ENCODE measurements at regions not wholly inside any gene's neighbourhood (a gene's known extent, or its start where the extent isn't known, plus 50 kb on each side); places are given as distances from the start of the nearest gene placed in this dataset.

DNA sequence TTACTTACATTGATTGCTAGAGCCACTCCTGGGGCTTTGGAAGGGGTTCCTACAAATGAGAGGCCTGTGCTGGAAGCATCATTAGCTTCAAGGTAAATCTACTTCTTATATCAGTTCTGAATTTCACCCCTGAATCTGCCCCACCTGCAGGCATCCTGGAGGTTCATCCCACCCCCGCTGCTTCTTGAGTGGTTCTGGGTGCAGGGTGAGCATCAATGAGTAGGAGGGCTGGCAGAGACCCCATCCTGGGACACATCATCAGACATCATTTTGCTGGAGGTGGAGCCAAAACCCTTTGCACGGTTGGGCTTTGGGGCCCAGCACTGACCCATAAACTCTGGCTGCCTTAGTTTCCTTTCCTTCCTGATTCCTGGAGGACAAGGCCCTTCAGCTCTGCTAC lies 143.7 kb downstream of the PTPN20 start:
- TF ChIP-seq EZH2phosphoT487 (IDR thresholded peaks at IDR 0.05; ENCODE audit: borderline replicate concordance), result no peak
- TF ChIP-seq, protein P1, sequence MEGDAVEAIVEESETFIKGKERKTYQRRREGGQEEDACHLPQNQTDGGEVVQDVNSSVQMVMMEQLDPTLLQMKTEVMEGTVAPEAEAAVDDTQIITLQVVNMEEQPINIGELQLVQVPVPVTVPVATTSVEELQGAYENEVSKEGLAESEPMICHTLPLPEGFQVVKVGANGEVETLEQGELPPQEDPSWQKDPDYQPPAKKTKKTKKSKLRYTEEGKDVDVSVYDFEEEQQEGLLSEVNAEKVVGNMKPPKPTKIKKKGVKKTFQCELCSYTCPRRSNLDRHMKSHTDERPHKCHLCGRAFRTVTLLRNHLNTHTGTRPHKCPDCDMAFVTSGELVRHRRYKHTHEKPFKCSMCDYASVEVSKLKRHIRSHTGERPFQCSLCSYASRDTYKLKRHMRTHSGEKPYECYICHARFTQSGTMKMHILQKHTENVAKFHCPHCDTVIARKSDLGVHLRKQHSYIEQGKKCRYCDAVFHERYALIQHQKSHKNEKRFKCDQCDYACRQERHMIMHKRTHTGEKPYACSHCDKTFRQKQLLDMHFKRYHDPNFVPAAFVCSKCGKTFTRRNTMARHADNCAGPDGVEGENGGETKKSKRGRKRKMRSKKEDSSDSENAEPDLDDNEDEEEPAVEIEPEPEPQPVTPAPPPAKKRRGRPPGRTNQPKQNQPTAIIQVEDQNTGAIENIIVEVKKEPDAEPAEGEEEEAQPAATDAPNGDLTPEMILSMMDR (conservative IDR thresholded peaks at IDR 0.05; ENCODE audit: low read length), result no peak

All from Loucy (cell line).